ENCODE measurements at regions not wholly inside any gene's neighbourhood (a gene's known extent, or its start where the extent isn't known, plus 50 kb on each side); places are given as distances from the start of the nearest gene placed in this dataset.

- POLR2A ChIA-PET = no interaction called here
- TF ChIP-seq FOXA1 (IDR thresholded peaks at IDR 0.05) (no peak), SUZ12 (IDR thresholded peaks at IDR 0.05) (no peak), NFRKB (IDR thresholded peaks at IDR 0.05) (no peak), HDGF (IDR thresholded peaks at IDR 0.05; ENCODE audit: borderline replicate concordance) (no peak), BHLHE40 (IDR thresholded peaks at IDR 0.05; ENCODE audit: borderline replicate concordance) (no peak), CTBP1 (IDR thresholded peaks at IDR 0.05; ENCODE audit: borderline replicate concordance) (no peak)
- no peak for DNase-seq (ENCODE audit: extremely low spot score)
- CTCF ChIA-PET = no interaction called here
These were observed 340.0 kb downstream of the C12orf50 start for GRCh38 chr12:87689196-87689595.

GRCh38 chr12:87687362-87687761, 341.8 kb downstream of the C12orf50 start:
- no peak for DNase-seq (ENCODE audit: extremely low spot score)
- ChIA-PET CTCF (no interaction called here), POLR2A (no interaction called here)
- TF ChIP-seq CTBP1 (IDR thresholded peaks at IDR 0.05; ENCODE audit: borderline replicate concordance) (no peak), SUZ12 (IDR thresholded peaks at IDR 0.05) (no peak), ELF4 (IDR thresholded peaks at IDR 0.05) (no peak), ZNF384 (IDR thresholded peaks at IDR 0.05) (no peak), FOXM1 (IDR thresholded peaks at IDR 0.05; ENCODE audit: borderline replicate concordance) (no peak), FOXA1 (IDR thresholded peaks at IDR 0.05) (no peak), TARDBP (IDR thresholded peaks at IDR 0.05) (no peak), NFRKB (IDR thresholded peaks at IDR 0.05) (no peak), LEF1 (IDR thresholded peaks at IDR 0.05; ENCODE audit: borderline replicate concordance) (no peak), L3MBTL2 (conservative IDR thresholded peaks at IDR 0.05) (no peak), ARNT (IDR thresholded peaks at IDR 0.05) (no peak), PKNOX1 (IDR thresholded peaks at IDR 0.05) (no peak), BHLHE40 (IDR thresholded peaks at IDR 0.05; ENCODE audit: borderline replicate concordance) (no peak), HDGF (IDR thresholded peaks at IDR 0.05; ENCODE audit: borderline replicate concordance) (no peak), FOXK2 (IDR thresholded peaks at IDR 0.05) (no peak), SP1 (IDR thresholded peaks at IDR 0.05) (no peak)

DNA sequence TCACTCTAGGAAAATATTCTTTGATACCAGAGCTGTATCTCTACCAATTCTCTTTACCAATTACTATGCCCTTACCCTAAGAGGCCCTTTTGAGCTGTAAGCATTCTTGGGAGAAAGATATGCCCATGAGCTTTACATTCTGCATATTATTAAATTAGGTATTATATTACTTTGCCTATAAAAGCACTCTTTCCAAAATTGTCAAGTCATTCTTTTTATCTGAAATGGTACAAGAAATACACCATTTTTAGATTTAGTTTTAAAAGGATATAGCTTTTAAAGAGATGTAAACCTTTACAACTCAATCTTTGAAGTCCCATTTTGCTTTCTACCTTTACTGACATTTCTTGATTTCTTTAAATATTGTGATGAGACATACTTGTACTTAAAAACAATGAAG, 343.5 kb downstream of the C12orf50 start:
- TF ChIP-seq SUZ12 (IDR thresholded peaks at IDR 0.05) (no peak), NFRKB (IDR thresholded peaks at IDR 0.05) (no peak), ARNT (IDR thresholded peaks at IDR 0.05) (no peak), TARDBP (IDR thresholded peaks at IDR 0.05) (no peak), FOXM1 (IDR thresholded peaks at IDR 0.05; ENCODE audit: borderline replicate concordance) (no peak), PKNOX1 (IDR thresholded peaks at IDR 0.05) (no peak), CTBP1 (IDR thresholded peaks at IDR 0.05; ENCODE audit: borderline replicate concordance) (no peak), ZNF384 (IDR thresholded peaks at IDR 0.05) (no peak), FOXA1 (IDR thresholded peaks at IDR 0.05) (no peak), FOXK2 (IDR thresholded peaks at IDR 0.05) (no peak), LEF1 (IDR thresholded peaks at IDR 0.05; ENCODE audit: borderline replicate concordance) (no peak), L3MBTL2 (conservative IDR thresholded peaks at IDR 0.05) (no peak), BHLHE40 (IDR thresholded peaks at IDR 0.05; ENCODE audit: borderline replicate concordance) (no peak)
- DNase-seq (ENCODE audit: extremely low spot score) = no peak
- ChIA-PET CTCF (no interaction called here), POLR2A (no interaction called here)

- POLR2A ChIA-PET = no interaction called here
- TF ChIP-seq FOXK2 (IDR thresholded peaks at IDR 0.05) = no peak
- TF ChIP-seq NFRKB (IDR thresholded peaks at IDR 0.05) = no peak
- no peak for TF ChIP-seq L3MBTL2 (conservative IDR thresholded peaks at IDR 0.05)
- no peak for DNase-seq (ENCODE audit: extremely low spot score)
- CTCF ChIA-PET = no interaction called here
These were observed 349.9 kb downstream of the C12orf50 start for GRCh38 chr12:87679251-87679650.

DNA sequence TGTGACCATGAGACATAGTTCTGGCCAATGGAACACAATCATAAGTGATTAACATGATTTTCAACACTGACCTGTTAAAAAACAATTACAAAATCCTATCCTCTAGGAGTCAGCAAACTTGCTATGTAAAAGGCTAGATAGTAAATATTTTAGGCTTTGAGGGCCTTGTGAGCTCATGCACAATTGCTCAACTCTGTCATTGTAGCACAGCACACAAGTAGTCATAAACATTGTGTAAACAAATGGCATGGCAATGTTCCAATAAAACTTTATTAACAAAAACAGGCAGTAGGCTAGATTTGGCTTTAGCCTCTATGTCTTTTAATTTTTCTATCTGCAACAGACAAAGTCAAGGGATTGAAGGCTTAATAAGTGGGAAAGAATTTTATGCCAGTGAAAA, 350.7 kb downstream of the C12orf50 start:
- POLR2A ChIA-PET = no interaction called here
- TF ChIP-seq HDGF (IDR thresholded peaks at IDR 0.05; ENCODE audit: borderline replicate concordance) (no peak), SUZ12 (IDR thresholded peaks at IDR 0.05) (no peak), FOXM1 (IDR thresholded peaks at IDR 0.05; ENCODE audit: borderline replicate concordance) (no peak), ARNT (IDR thresholded peaks at IDR 0.05) (no peak), TARDBP (IDR thresholded peaks at IDR 0.05) (no peak), CTBP1 (IDR thresholded peaks at IDR 0.05; ENCODE audit: borderline replicate concordance) (no peak), BHLHE40 (IDR thresholded peaks at IDR 0.05; ENCODE audit: borderline replicate concordance) (no peak), PKNOX1 (IDR thresholded peaks at IDR 0.05) (no peak), ZNF384 (IDR thresholded peaks at IDR 0.05) (no peak), ELF4 (IDR thresholded peaks at IDR 0.05) (no peak), NFRKB (IDR thresholded peaks at IDR 0.05) (no peak), SP1 (IDR thresholded peaks at IDR 0.05) (no peak), FOXK2 (IDR thresholded peaks at IDR 0.05) (no peak), LEF1 (IDR thresholded peaks at IDR 0.05; ENCODE audit: borderline replicate concordance) (no peak), FOXA1 (IDR thresholded peaks at IDR 0.05) (no peak), L3MBTL2 (conservative IDR thresholded peaks at IDR 0.05) (no peak)
- CTCF ChIA-PET = no interaction called here
- no peak for DNase-seq (ENCODE audit: extremely low spot score)

- POLR2A ChIA-PET = no interaction called here
- CTCF ChIA-PET = interaction anchor here (0.6 kb wide), 1 partner anchor 499 kb away, joined by 4 read pairs; no protein-coding TSS in a partner anchor
- TF ChIP-seq TARDBP (IDR thresholded peaks at IDR 0.05) (no peak), ELF4 (IDR thresholded peaks at IDR 0.05) (no peak), PKNOX1 (IDR thresholded peaks at IDR 0.05) (no peak), ZNF384 (IDR thresholded peaks at IDR 0.05) (no peak), FOXM1 (IDR thresholded peaks at IDR 0.05; ENCODE audit: borderline replicate concordance) (no peak), FOXK2 (IDR thresholded peaks at IDR 0.05) (no peak), SUZ12 (IDR thresholded peaks at IDR 0.05) (no peak), NFRKB (IDR thresholded peaks at IDR 0.05) (no peak), BHLHE40 (IDR thresholded peaks at IDR 0.05; ENCODE audit: borderline replicate concordance) (no peak), FOXA1 (IDR thresholded peaks at IDR 0.05) (no peak), ARNT (IDR thresholded peaks at IDR 0.05) (no peak), L3MBTL2 (conservative IDR thresholded peaks at IDR 0.05) (no peak), HDGF (IDR thresholded peaks at IDR 0.05; ENCODE audit: borderline replicate concordance) (no peak), SP1 (IDR thresholded peaks at IDR 0.05) (no peak), LEF1 (IDR thresholded peaks at IDR 0.05; ENCODE audit: borderline replicate concordance) (no peak), CTBP1 (IDR thresholded peaks at IDR 0.05; ENCODE audit: borderline replicate concordance) (no peak)
- DNase-seq (ENCODE audit: extremely low spot score) = no peak
These were observed 352.5 kb downstream of the C12orf50 start for GRCh38 chr12:87676731-87677130.

Measured in HEK293T (cell line).